ENCODE measurements at regions not wholly inside any gene's neighbourhood (a gene's known extent, or its start where the extent isn't known, plus 50 kb on each side); places are given as distances from the start of the nearest gene placed in this dataset.

- TF ChIP-seq BHLHE40 (IDR thresholded peaks at IDR 0.05; ENCODE audit: low read depth, low read length) (no peak), NFE2L2 (IDR thresholded peaks at IDR 0.05; ENCODE audit: low read depth, low read length) (no peak)
Measured at GRCh38 chr9:18045326-18045725, 428.6 kb upstream of the ADAMTSL1 start.
